Neuronal stem cell (in vitro differentiated cells): ENCODE measurements at regions not wholly inside any gene's neighbourhood (a gene's known extent, or its start where the extent isn't known, plus 50 kb on each side); places are given as distances from the start of the nearest gene placed in this dataset.

Experiments
- DNase-seq: peaks from one replicate; pipeline ENCODE4 v3.0.0-alpha.2; 2013; ENCODE audit warnings: low spot score
- H2AFZ ChIP-seq: one replicate; pipeline ENCODE4 v1.6.1; 2013; ENCODE audit warnings: mild to moderate bottlenecking, low read length, inconsistent platforms
- H2AK5ac ChIP-seq: 2 replicates; pipeline ENCODE4 v1.6.1; 2013; ENCODE audit warnings: low read depth, mild to moderate bottlenecking, inconsistent platforms, low read length, moderate library complexity, mixed read lengths
- H2BK120ac ChIP-seq: 2 replicates; pipeline ENCODE4 v1.6.1; 2013; ENCODE audit warnings: low read depth, mild to moderate bottlenecking, inconsistent platforms, low read length, moderate library complexity, mixed read lengths
- H2BK12ac ChIP-seq: one replicate; pipeline ENCODE4 v1.6.1; 2013; ENCODE audit warnings: low read length, inconsistent platforms
- H2BK15ac ChIP-seq: 2 replicates; pipeline ENCODE4 v1.6.1; 2013; ENCODE audit warnings: mild to moderate bottlenecking, low read length, inconsistent platforms, mixed read lengths
- H2BK5ac ChIP-seq: one replicate; pipeline ENCODE4 v1.6.1; 2013; ENCODE audit warnings: inconsistent platforms, mild to moderate bottlenecking, low read length, moderate library complexity
- H3K14ac ChIP-seq: one replicate; pipeline ENCODE4 v1.6.1; 2013; ENCODE audit warnings: low read length, inconsistent platforms
- H3K18ac ChIP-seq: 2 replicates; pipeline ENCODE4 v1.6.1; 2013; ENCODE audit warnings: low read length, inconsistent platforms
- H3K23ac ChIP-seq: 2 replicates; pipeline ENCODE4 v1.6.1; 2013; ENCODE audit warnings: low read depth, mild to moderate bottlenecking, mixed read lengths, low read length, inconsistent platforms; ENCODE audit not compliant: poor library complexity
- H3K27ac ChIP-seq: replicated peaks from 3 replicates; pipeline ENCODE4 v1.5.1; 2013; ENCODE audit warnings: low read length, inconsistent platforms
- H3K27me3 ChIP-seq, 3 experiments: 2 replicates each; pipeline ENCODE4 v1.6.1; 2013; ENCODE audit warnings: low read length in 3 of 3, mild to moderate bottlenecking in 2 of 3, inconsistent platforms in 1 of 3, low read depth in 1 of 3, mixed read lengths in 1 of 3, moderate library complexity in 1 of 3; ENCODE audit not compliant: control insufficient read depth in 3 of 3, insufficient read depth in 3 of 3
- H3K36me3 ChIP-seq, 2 donors: replicated peaks in 1 of 2; 2 replicates each; pipeline ENCODE4 v1.6.1; 2013; ENCODE audit warnings: low read length in 2 of 2; ENCODE audit not compliant: control insufficient read depth in 2 of 2, insufficient read depth in 2 of 2
- H3K4ac ChIP-seq: 2 replicates; pipeline ENCODE4 v1.6.1; 2013; ENCODE audit warnings: inconsistent platforms, mild to moderate bottlenecking, low read length, moderate library complexity
- H3K4me1 ChIP-seq, 2 donors: 1 replicate in 1 of 2; 2 replicates in 1 of 2; pipeline ENCODE4 v1.6.1; 2013; ENCODE audit warnings: low read length in 2 of 2, low read depth in 1 of 2; ENCODE audit not compliant: control insufficient read depth in 2 of 2, insufficient read depth in 1 of 2
- H3K4me2 ChIP-seq: one replicate; pipeline ENCODE4 v1.6.1; 2013; ENCODE audit warnings: mild to moderate bottlenecking, low read length, inconsistent platforms; ENCODE audit not compliant: insufficient read depth, poor library complexity, severe bottlenecking
- H3K4me3 ChIP-seq, 2 donors: 2 replicates each; pipeline ENCODE4 v1.5.1; 2013; ENCODE audit warnings: low read length in 2 of 2, mild to moderate bottlenecking in 2 of 2, inconsistent platforms in 1 of 2, moderate library complexity in 1 of 2
- H3K79me1 ChIP-seq: one replicate; pipeline ENCODE4 v1.6.1; 2013; ENCODE audit warnings: low read depth, mild to moderate bottlenecking, inconsistent platforms, low read length, moderate library complexity
- H3K9ac ChIP-seq: one replicate; pipeline ENCODE4 v1.6.1; 2013; ENCODE audit warnings: mild to moderate bottlenecking, low read depth, low read length, inconsistent platforms; ENCODE audit not compliant: poor library complexity
- H3K9me3 ChIP-seq, 2 donors: replicated peaks in 1 of 2; 2 replicates each; pipeline versions ENCODE3 to v1.6.1; 2013; ENCODE audit warnings: low read length in 2 of 2, mild to moderate bottlenecking in 2 of 2, inconsistent platforms in 1 of 2, low read depth in 1 of 2, mixed read lengths in 1 of 2, moderate library complexity in 1 of 2; ENCODE audit not compliant: control insufficient read depth in 2 of 2, insufficient read depth in 1 of 2
- H4K8ac ChIP-seq: one replicate; pipeline ENCODE4 v1.6.1; 2013; ENCODE audit warnings: low read depth, mild to moderate bottlenecking, inconsistent platforms, low read length, moderate library complexity
- H4K91ac ChIP-seq: one replicate; pipeline ENCODE4 v1.6.1; 2013; ENCODE audit warnings: low read length, low read depth, mild to moderate bottlenecking, inconsistent platforms; ENCODE audit not compliant: poor library complexity
- WGBS, 2 donors: extraction: QIAGEN DNeasy Blood & Tissue Kit; methylation state at CpG; one replicate each; pipeline ENCODE4 v1.1.7; 2013; ENCODE audit warnings: missing lambda C conversion rate in 2 of 2, mixed read lengths in 1 of 2; ENCODE audit not compliant: insufficient read length in 2 of 2, insufficient replicate concordance in 1 of 2; ENCODE audit errors: extremely low coverage in 2 of 2; 5-methylcytosine and 5-hydroxymethylcytosine counted together

DNA sequence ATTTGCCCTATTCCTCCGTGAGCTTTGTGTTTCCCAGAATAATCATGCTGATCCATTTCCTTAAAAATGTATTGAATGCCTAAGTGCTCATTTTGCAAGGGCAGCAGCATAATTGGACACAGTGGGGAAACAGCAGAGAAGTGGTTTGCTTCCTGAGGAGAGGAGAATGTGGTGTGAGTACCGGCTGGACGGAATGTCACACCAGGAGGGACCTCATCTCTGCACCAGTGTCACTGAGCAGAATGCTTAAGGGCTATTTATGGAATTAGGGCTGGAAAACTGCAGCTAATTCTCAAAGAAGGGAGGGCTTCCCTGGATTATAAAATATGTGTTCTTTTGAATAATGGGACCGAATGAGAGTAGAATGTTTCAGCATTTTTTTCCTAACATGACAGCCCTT lies 1100.6 kb upstream of the RBFOX1 start:
- Histone ChIP-seq H3K9ac (no peak overlapping the region), H2AFZ (no peak overlapping the region), H3K14ac (no peak overlapping the region), H2BK5ac (no peak overlapping the region), H2BK12ac (no peak overlapping the region), H3K27ac (no peak overlapping the region), H3K4me2 (no peak overlapping the region), H3K4me3 (no peak overlapping the region), H3K79me1 (no peaks in the 10 kb centered on the region), H3K9me3 (peaks cover 0 to 2% of the 10 kb centered on the region in 2 donors), H3K27me3 (no peaks in the 10 kb centered on the region), H4K8ac (no peak overlapping the region), H3K4me1 (peaks cover 0 to 7% of the 10 kb centered on the region in 2 donors), H3K18ac (no peak overlapping the region), H3K23ac (no peak overlapping the region), H3K36me3 (no peaks in the 10 kb centered on the region), H2BK120ac (no peak overlapping the region), H4K91ac (no peak overlapping the region), H2AK5ac (no peak overlapping the region), H2BK15ac (no peak overlapping the region), H3K4ac (no peak overlapping the region)
- no CpG with 5 or more reads among the region's 4 CpGs for WGBS, 2 donors
- no peak for DNase-seq

DNA sequence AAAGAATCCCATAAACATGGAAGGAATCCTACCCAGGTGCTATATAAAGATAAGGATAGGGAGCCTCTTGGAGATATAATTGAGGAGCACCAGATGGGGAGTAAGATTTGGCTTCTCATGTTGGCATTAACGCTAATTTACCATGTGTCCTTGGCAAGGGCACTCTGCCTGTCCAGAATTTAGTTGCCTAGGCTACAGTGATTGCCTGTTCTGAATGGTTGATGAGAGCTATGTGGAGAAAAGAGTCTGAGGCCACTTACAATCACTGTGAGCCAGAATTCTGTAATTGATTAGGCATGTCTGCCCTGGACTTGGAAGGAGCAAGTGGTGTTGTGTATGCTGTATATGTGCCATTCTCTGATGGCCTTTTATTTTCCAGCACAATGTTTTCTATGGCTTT lies 1101.2 kb upstream of the RBFOX1 start:
- DNase-seq = no peak
- no peaks in the 10 kb centered on the region for H3K27me3 ChIP-seq
- no peak overlapping the region for H2AK5ac ChIP-seq
- H3K36me3 ChIP-seq = no peaks in the 10 kb centered on the region
- H3K4me3 ChIP-seq = no peak overlapping the region
- no CpG with 5 or more reads among the region's 1 CpG for WGBS, 2 donors
- no peak overlapping the region for H2BK120ac ChIP-seq
- H3K9ac ChIP-seq = no peak overlapping the region
- H2BK15ac ChIP-seq = no peak overlapping the region
- no peak overlapping the region for H2AFZ ChIP-seq
- H3K14ac ChIP-seq = no peak overlapping the region
- no peak overlapping the region for H4K8ac ChIP-seq
- peaks cover 0 to 7% of the 10 kb centered on the region in 2 donors for H3K4me1 ChIP-seq
- no peak overlapping the region for H3K23ac ChIP-seq
- H3K4me2 ChIP-seq = no peak overlapping the region
- no peak overlapping the region for H4K91ac ChIP-seq
- H3K18ac ChIP-seq = no peak overlapping the region
- H3K4ac ChIP-seq = no peak overlapping the region
- H3K9me3 ChIP-seq = peaks cover 0 to 2% of the 10 kb centered on the region in 2 donors
- no peak overlapping the region for H3K27ac ChIP-seq
- H2BK12ac ChIP-seq = no peak overlapping the region
- H2BK5ac ChIP-seq = no peak overlapping the region
- H3K79me1 ChIP-seq = no peaks in the 10 kb centered on the region

DNA sequence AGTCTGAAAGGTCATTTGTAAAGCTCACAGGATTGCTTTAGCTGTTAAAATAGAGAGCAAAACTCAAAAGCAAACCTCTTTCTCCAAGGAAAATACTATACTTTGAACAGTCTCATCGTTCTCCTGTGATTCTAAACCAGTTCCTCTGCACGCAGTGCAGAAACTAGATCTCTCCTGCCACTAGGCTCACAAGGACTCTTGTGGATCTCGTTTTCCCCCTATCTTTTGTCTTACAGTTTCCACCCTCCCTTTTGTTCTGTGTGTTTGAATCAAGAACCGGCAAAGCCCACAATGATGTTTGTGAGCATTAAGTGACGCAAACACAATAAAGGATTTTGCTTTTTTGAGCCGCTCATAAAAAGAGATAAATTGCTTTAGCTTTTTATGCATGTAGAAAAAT lies 1103.5 kb upstream of the RBFOX1 start:
- H3K9me3 ChIP-seq = peaks cover 0 to 2% of the 10 kb centered on the region in 2 donors
- no peak overlapping the region for H3K4me3 ChIP-seq
- no peak for DNase-seq
- no peak overlapping the region for H3K4me2 ChIP-seq
- H2BK15ac ChIP-seq = no peak overlapping the region
- H3K4ac ChIP-seq = no peak overlapping the region
- no peaks in the 10 kb centered on the region for H3K79me1 ChIP-seq
- H4K8ac ChIP-seq = no peak overlapping the region
- H3K14ac ChIP-seq = no peak overlapping the region
- no peak overlapping the region for H3K23ac ChIP-seq
- no peak overlapping the region for H3K9ac ChIP-seq
- H2AK5ac ChIP-seq = no peak overlapping the region
- H2BK5ac ChIP-seq = no peak overlapping the region
- H3K27me3 ChIP-seq = no peaks in the 10 kb centered on the region
- WGBS, 2 donors = no CpG with 5 or more reads among the region's 6 CpGs
- no peak overlapping the region for H2BK12ac ChIP-seq
- no peaks in the 10 kb centered on the region for H3K36me3 ChIP-seq
- no peak overlapping the region for H2BK120ac ChIP-seq
- H3K18ac ChIP-seq = no peak overlapping the region
- no peak overlapping the region for H2AFZ ChIP-seq
- H4K91ac ChIP-seq = no peak overlapping the region
- H3K4me1 ChIP-seq = peaks cover 0 to 7% of the 10 kb centered on the region in 2 donors
- no peak overlapping the region for H3K27ac ChIP-seq

DNA sequence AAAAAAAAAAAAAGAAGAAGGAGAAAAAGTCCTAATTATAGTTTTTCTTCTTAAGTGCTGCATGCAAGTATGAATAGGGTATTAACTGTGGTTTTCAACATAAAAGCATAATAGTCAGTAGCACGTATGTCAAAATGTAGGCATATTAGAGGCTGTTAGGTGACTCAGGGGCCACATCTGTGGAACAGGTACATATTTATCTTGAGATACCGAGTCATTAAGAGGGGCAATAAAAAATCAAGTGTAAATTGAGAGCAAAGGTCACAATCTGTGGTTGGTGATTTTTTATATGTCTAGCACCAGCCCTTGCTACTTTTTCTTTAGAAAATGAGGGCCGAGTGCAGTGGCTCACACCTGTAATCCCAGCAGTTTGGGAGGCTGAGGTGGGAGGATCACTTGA lies 1113.8 kb upstream of the RBFOX1 start:
- no peak overlapping the region for H3K27ac ChIP-seq
- peaks cover 0 to 1% of the 10 kb centered on the region in 2 donors for H3K4me1 ChIP-seq
- H2AFZ ChIP-seq = no peak overlapping the region
- no peak for DNase-seq
- no peak overlapping the region for H2BK12ac ChIP-seq
- no peaks in the 10 kb centered on the region for H3K9me3 ChIP-seq
- H3K4ac ChIP-seq = no peak overlapping the region
- H3K14ac ChIP-seq = no peak overlapping the region
- no peak overlapping the region for H2BK5ac ChIP-seq
- no peak overlapping the region for H2AK5ac ChIP-seq
- no peak overlapping the region for H3K23ac ChIP-seq
- WGBS, 2 donors = no CpG with 5 or more reads among the region's 3 CpGs
- H4K8ac ChIP-seq = no peak overlapping the region
- H3K4me2 ChIP-seq = no peak overlapping the region
- H3K4me3 ChIP-seq = no peak overlapping the region
- no peak overlapping the region for H2BK15ac ChIP-seq
- H4K91ac ChIP-seq = no peak overlapping the region
- H3K9ac ChIP-seq = no peak overlapping the region
- no peaks in the 10 kb centered on the region for H3K36me3 ChIP-seq
- no peaks in the 10 kb centered on the region for H3K79me1 ChIP-seq
- no peak overlapping the region for H2BK120ac ChIP-seq
- H3K27me3 ChIP-seq = no peaks in the 10 kb centered on the region
- H3K18ac ChIP-seq = no peak overlapping the region
